ENCODE measurements at regions not wholly inside any gene's neighbourhood (a gene's known extent, or its start where the extent isn't known, plus 50 kb on each side); places are given as distances from the start of the nearest gene placed in this dataset.
"Not testable (repeated sequence)": the region's sequence is repeated elsewhere in the genome, so short reads cannot be mapped to it uniquely, and the experiment has no call there.

DNA sequence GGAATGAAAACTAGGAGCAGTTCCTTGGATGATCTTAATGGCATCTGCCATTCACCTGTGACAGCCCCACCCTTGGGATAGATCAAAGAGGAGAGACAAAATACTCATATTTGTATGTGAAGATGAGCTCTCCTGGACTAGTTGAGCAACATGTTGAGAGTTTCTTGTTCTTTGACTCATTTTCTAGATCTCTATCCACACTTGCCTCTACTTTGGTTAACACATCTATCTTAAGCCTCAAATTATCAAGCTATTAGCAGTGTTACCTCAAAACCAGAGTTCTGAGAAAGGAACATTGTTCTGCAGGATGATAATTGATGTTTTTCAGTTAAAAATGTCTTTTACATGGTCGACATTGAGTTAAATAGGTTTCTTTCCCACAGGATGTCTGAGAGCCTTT lies 94.2 kb upstream of the TEX13D start:
- no peak for DNase-seq (ENCODE audit: low spot score)

DNA sequence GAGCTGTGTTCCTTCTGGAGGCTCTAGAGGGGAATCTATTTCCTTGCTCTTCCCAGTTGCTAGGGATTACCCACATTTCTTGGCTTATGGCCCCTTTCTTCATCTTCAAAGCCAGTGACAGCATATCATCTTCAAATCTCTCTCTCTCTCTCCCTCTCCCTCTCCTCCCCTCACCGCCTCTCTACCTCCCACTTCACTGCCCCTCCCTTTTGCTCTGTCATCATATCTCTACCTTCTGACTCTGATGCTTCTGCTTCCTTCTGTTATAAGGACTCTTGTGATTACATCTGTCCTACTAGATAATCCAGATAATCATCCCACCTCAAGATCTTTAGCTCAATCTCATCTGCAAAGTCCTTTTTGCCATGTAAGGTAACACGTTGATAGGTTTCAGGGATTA lies 93.1 kb upstream of the TEX13D start:
- no peak for DNase-seq (ENCODE audit: low spot score)

DNA sequence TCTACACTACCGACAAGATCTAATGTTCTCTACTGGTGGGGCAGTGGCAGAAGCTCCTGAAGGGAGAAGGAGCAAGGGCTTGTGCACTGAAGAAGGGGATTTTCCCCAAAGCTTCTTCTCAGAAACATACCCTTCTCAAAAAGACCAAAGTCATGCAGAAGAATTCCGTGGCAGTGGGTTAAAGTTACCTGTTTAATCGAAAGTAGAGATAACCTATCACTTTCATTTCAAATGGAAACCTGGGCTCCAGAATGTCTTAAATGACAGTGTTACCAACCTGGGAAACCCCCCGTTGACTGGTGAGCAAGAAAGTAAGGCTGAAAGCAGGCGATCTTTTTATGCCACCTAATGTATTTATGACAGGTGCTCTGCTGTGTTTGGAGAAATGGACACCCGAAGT lies 92.5 kb upstream of the TEX13D start:
- DNase-seq (ENCODE audit: low spot score): no peak

DNA sequence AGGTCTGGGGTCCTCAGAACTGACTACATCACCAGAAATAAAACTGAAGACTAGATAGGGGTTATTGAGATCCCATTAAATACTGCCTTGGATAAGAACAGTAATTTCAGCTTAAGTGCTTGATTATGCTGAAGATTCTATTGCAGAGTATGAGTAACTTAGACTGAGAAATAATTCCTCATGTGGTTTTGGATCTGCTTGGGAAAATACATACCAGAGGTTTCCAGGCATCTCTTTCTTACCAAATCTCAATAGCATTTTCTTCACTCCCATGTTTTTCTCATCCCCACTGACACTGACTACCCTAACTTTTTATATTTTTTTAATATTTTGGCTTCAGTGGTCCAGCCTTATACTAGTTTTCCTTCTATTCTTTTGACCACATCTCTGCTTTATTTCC lies 92.0 kb upstream of the TEX13D start:
- DNase-seq (ENCODE audit: low spot score): no peak

DNA sequence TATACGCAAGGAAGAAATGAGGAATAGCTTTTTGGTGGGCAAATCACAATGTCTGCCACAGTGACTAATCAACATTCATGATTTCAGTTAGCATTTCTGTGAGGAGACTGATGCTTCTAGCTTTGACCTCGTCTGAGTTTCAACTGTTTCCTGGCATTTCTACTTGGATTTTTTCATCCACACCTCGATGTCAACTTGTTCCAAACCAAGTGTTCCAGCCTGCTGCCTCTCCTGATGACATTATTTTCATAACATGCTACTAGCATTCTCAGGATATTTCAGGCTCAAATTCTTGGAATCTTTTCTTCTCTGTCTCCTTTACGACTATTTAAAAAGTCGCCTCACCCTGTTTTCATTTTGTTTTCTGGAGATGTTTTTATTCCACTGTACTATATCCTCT lies 90.3 kb upstream of the TEX13D start:
- DNase-seq (ENCODE audit: low spot score): no peak

DNA sequence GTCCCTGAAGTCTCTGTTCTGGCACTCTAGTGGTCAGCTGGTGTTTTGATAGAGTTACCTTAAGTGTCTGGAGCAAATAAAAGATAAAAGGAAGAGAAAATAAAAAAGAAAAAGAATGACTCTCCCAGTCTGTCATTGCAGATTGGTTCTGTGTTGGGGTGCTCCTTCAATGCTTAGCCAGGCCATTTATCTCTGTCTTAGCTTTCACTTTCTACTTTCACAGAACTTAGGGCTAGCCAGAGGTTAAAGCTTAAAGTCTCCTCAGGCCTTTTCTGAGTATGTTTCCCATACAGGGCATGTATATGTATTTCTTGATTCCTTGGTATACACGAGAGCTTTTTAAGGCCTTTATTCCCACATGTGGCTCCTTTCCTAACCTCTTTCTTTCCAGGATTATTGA lies 83.1 kb upstream of the TEX13D start:
- no peak for DNase-seq (ENCODE audit: low spot score)

DNA sequence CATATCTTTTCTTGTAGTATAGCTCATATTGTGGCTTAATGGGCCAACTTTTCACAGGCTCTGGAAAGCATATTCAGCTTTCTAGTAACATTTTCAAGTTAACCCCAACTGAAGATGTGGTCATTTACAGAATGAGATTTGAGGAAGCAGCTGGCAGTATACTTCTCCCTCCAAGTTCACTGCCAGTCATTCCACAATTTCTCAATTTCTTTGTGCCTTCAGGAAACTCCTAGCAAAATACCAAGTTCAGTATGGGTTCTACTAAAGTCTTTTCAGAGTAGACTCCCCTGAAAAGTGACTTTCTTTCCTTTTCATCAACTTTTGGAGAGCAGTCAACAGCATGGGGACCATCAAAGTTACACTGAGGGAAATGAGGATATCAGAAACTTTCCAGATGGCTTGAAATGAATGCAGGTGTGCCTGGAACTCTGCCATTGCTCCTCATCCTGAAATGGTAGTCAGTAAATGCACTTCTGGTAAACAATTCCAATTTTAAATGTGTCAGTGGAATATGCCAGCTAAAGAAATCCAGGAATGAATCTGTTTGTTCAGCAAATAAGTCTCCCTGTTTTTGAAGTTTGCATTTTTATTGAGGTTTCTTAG lies 81.5 kb upstream of the TEX13D start:
- no peak for DNase-seq (ENCODE audit: low spot score)

DNA sequence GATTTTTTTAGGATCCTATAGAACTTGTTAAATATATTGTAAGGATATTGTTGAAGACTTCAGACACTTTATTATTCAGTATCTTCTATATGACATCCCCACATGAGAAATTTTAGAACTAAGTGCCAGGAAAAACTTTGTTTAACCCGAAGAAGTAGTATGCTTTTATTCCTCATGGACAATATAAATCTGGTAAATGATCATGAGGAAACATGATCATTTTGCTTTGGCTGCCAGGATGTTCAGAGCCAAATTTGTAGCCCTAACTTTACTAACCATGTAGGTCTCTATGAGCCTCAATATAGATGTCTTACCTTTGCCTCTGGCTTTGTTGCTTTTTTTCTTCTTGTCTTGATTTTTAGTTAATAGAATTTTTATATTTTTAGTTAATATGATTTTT lies 77.8 kb upstream of the TEX13D start:
- DNase-seq (ENCODE audit: low spot score): no peak

DNA sequence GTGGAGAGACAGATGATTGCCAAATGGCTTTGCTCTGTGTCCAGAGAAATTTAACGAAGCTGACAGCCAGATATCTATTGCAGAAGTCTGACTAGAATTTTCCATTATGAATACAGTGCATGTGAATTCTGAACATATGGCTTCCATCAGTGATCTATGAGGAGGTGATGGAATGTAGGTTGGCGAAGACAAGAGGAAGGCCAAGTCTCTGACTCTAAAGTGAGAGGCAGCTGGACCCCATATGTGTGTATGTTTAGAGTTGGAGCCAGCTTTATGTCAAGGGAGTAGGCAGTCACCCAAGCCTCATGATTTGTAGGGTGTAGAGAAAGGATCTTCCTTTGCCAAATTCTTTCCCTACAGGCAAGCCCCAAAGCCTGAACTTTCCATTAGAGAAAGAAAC lies 76.2 kb upstream of the TEX13D start:
- no peak for DNase-seq (ENCODE audit: low spot score)

DNA sequence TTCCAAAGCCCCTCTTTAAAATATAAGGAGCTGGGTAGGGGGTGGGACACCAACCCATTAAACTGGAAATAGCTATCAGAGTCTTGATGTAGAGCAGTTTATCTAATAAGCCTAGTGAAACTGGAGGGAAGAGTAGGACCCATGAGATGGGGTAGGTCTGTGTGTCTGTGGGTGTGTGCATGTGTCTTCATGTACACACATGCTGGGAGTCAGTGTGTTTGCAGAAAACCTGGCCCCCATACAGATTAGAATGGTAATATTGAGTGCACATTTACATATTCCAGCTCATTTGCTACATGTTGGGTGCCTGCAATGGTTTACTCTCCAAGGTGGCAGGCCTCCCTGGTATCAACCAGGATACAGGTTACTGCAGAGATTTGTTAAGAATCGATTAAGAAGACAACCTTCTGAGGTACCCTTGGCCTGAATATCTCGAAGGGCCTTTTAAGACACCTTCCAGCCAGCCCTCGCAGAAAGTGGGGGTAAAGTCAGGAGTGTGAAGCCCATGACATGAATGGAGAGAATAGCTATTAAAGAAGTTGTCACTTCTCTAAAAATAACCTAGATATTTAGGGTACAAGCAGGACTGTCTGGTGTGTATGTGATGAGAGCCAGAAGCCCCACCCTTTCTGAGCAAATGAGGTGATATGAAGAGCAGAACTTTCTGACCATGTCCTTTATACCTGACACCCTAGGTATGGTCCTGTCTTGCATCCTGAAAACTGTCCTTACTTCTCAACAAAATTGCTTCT lies 75.7 kb upstream of the TEX13D start:
- no peak for DNase-seq (ENCODE audit: low spot score)

DNA sequence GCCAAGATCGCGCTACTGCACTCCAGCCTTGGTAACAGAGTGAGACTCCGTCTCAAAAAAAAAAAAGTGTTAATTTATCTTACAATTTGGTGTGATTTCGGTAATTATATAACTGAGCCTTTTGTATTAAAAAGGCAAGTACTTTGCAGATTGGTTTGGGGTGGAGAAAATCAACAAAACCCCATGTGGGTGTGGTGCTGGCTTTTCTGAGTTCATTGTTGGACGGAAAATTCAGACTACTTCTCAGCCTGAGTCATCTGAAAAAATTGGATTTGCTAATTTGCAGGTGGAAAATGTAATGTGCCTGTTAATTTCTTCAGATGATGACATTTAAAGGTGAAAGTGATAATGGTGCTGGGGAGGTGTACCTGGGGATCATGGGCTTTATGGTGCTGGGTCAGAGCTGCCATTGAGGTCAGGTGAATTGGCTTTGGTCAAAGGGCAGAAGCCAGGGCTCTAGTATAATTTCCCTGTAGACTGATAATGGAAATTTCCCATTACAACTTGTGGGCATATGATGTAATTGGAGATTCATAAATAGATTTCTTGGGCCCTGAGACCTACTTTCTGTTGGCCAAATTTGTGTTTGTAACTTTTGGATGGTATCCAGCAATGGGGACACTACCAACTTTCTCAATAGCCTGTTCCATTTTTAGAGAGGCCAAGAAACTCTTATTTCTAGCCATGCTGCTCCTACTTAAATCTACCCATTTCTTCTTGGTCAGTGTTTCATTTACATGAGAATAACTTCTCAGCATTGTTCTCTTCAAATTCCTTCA lies 74.3 kb upstream of the TEX13D start:
- DNase-seq (ENCODE audit: low spot score): no peak

DNA sequence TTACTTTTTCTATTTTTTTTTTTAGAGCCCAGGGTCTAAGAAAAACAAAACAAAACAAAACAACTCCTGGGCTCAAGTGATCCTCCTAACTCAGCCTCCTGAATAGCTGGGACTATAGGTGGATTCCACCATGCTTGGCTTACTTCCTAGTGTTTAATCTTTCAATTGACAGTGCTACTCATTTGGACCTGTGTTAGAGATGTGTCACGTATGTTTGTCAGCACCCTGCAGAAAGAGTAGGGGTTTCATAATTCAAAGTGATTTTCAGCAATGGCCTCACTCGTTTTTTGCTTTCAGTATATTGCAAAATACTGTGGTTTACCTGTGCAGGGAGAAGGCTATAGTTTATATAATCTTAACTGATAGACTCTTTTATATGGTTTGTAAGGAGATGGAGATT lies 71.6 kb upstream of the TEX13D start:
- DNase-seq (ENCODE audit: low spot score): no peak

DNA sequence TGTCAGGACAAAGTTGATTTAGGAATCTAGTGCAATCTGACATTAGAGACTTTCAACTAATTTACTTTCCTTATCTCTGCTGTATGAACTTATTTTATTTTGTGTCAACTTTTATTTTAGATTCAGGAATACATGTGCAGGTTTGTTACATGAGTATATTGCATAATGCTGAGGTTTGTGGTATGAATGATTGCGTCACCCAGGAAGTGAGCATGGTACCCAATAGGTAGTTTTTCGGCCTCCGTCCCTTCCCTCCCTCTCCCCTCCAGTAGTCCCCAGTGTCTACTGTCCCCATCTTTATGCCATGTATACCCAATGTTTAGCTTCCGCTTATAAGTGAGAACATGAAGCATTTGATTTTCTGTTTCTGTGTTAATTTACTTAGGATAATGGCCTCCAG lies 68.7 kb upstream of the TEX13D start:
- DNase-seq (ENCODE audit: low spot score): no peak

DNA sequence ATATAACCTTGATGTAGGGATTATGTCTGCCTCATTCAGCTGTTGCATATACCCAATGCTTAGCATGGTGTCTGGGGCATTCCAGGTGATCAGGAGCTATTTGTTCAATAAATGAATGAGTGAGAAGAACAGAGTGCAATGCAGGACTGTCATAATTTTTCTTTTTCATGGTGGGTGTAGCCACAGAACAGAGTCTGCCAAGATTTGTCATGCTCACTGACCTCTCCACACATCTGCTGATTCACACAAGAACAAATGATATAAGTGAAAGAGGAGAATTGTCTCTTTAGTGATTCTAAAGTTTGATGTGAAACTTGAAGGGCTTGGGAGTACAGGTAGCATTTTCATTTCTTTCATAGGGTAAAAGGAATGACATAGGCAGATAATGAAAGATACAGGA lies 64.4 kb upstream of the TEX13D start:
- no peak for DNase-seq (ENCODE audit: low spot score)

DNA sequence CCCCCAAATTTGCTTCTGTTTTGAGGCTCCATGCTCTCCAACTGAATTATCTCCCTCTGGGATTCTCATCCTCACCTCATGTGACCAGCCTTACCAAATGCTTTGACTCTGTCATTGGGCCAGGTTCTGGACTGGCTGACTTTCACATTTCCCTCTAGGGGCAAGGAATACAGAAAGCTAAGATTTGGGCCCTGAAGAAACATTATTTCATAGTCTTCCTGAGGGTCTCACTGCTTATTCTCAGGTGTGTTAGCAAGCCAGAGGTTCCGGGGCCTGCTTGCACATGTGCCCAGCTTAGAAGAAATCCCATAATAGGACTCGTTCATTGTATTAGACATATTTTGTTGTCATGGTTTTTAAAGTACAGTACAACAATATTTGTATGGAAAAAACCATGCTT lies 62.6 kb upstream of the TEX13D start:
- no peak for DNase-seq (ENCODE audit: low spot score)

DNA sequence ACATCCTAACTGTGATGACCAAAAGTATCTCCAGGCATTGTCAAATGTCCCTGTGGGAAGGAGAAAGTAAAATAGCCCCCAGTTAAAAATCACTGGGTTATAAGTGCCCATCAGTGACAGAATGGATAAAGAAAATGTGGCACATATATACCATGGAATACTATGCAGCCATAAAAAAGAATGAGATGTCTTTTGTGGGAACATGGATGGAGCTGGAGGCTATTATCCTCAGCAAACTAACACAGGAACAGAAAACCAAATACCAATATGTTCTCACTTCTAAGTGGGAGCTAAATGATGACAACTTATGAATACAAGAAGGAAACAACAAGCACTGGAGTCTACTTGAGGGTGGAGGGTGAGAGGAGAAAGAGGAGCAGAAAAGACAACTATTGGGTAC lies 60.9 kb upstream of the TEX13D start:
- DNase-seq (ENCODE audit: low spot score): not testable (repeated sequence)

DNA sequence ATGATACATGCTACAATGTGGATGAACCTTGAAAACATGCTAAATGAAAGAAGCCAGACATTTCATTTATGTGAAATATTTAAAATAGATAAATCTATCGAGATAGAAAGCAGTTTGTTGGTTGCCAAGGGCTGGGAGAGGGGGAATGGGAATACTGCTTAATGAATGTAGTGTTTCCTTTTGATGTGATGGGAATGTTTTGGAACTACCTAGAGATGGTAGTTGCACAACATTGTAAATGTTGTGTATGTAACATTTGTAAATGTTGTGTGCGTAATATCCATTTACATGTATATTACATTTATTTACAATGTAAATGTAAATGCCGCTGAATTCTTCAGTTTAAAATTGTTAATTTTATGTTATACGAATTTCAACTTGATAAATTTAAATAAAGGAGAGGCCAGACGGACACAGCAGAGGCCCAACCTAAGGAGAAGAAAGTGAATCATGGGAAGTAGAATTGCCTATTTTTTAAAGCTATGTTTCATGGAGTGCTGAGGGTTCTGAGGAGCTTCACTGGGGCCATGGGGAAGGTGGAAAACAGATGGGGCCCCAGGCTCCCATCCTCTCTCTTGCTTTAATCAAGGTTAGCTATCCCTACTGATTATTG lies 60.0 kb upstream of the TEX13D start:
- DNase-seq (ENCODE audit: low spot score): no peak

DNA sequence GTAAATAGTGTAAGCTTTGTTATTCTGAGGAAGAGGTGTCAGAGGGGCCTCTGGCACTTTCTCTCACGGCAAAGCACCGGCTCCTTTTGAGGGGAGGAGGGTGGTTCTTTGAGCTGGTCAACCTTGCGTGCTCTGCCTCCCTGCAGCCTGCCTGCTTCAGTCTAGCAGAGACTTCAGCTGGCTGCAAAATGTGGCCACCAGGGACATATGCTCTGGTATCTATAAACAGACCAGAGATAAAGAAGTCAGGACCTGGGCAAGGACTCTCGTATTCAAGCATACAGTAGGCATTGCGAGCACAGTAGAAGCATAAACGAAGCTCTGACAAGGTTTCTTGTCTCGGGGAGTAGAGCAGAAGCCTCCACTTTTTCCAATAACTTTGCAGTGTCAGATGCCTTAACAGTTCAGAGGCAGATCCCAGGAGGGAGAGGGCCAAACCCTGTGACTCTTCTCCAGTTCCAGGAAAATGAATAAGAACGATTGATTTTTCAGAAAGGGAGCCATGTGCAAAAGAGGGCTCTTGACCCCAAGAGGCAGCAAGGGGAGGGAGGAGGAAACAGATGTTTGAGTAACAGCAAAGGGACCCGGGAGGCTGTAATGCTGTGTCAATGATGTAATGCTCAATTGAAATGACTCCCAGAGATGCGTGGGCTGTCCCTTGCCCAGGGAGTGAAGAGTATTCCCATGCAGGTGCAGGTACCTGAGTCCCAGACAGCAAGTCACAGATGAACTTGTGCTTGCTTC lies 57.9 kb upstream of the TEX13D start:
- no peak for DNase-seq (ENCODE audit: low spot score)

DNA sequence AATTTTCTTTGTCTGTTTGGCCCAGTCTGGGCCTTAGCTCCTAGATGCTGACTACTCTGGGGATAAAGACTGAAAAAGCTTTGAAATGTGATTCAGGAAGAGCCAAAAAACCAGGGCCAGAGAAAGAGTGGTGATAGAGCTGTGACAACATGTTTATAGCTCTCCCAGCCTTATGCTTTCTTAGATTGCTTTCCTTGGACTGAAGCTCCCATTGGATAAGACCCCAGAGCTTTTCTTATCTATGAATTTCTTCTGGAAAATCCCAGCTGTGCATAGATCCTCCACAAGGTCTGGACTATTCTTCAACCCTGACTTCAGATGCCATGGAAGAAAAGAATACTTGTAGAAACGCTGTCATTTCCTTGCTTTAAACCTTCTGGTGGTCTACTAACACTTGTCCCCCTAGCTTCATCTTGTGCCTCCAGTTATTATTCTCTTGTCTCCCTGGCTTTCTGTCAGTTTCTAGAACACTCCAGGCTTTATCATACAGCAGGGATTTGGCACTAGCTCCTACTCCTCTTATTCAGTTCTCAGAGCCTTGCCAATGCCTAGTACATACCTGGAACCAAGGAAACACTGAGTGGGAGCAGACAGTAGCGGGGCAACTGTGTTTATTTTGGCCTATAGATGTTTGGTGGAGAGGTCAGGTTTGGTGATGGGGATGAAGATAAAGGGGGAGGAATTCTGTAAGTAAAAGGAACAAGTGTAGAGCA lies 57.1 kb upstream of the TEX13D start:
- no peak for DNase-seq (ENCODE audit: low spot score)

DNA sequence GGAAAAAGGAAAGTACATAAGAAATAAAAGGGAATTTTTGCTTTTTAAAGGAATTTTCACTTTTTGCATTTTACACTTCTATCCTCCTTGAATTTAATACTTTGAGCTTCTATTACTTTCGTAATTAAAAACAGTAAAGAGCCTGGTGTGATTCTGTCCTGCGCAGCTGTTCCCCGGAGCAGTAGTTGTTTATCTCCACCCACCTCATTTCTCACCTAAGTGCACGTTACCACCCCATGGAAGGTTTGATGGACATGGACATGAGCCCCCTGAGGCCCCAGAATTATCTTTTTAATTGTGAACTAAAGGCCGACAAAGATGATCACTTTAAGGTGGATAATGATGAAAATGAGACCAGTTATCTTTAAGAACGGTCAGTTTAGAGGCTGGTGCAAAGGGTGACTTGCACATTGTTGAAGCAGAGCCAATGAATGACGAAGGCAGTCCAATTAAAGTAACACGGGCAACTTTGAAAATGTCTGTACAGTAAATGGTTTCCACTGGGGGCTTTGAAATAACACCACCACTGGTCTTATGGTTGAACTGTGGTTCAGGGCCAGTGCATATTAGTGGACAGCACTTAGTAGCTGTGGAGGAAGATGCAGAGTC lies 52.1 kb upstream of the TEX13D start:
- DNase-seq (ENCODE audit: low spot score): no peak

DNA sequence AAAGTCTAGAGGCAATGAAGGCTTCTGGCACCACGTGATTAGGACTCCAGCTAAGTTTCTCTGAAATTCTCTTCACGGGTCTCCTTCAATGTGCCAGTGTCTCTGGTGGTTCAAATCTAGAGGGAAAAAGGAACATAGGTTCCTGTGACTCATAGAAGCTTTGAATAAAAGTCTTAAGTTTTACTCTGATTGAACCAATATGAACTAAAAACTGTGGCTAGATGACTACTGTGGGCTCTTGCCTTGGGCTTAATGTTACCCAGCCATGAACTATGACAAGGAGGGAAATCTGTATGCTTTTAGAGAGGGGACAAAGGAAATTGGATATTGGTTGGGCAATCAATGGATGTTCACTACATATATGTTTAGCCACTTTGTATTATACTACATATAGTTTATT lies 49.9 kb upstream of the TEX13D start:
- no peak for DNase-seq (ENCODE audit: low spot score)
